ENCODE measurements at regions not wholly inside any gene's neighbourhood (a gene's known extent, or its start where the extent isn't known, plus 50 kb on each side); places are given as distances from the start of the nearest gene placed in this dataset.

DNA sequence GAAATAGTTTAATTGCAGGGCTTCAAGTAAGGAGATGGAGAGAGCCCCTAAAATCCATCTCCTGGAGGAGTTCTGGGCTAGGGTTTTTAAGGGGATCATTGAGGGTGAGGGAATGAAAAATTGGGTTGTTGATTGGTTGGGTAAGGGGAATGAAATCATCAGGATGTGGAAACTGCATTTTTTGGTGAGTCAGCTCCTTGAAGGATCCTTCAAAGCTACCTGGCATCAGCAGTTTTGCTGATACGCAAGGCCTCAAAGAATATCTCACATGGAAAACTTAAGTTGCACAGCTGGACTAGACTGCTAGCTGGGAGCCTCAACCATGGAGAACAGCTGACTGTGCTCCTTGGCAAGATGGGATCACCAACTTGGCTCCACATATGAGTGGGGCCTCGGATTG, 136.7 kb downstream of the FGF10 start:
- TF ChIP-seq YY1 (IDR thresholded peaks at IDR 0.05; ENCODE audit: insufficient read depth, insufficient read length) (no peak), ZNF274 (IDR thresholded peaks at IDR 0.05; ENCODE audit: low read depth, low read length) (no peak), SUZ12 (IDR thresholded peaks at IDR 0.05; ENCODE audit: extremely low read depth, insufficient read depth, insufficient read length) (no peak)

Data from NT2/D1 (cell line).